Fibroblast of skin of left quadriceps (primary cell): ENCODE measurements at regions not wholly inside any gene's neighbourhood (a gene's known extent, or its start where the extent isn't known, plus 50 kb on each side); places are given as distances from the start of the nearest gene placed in this dataset.

Experiments
- DNase-seq, 2 experiments: peaks; one replicate each; pipeline ENCODE4 v3.0.0-alpha.2; 2013; ENCODE audit warnings: low read depth in 2 of 2

DNA sequence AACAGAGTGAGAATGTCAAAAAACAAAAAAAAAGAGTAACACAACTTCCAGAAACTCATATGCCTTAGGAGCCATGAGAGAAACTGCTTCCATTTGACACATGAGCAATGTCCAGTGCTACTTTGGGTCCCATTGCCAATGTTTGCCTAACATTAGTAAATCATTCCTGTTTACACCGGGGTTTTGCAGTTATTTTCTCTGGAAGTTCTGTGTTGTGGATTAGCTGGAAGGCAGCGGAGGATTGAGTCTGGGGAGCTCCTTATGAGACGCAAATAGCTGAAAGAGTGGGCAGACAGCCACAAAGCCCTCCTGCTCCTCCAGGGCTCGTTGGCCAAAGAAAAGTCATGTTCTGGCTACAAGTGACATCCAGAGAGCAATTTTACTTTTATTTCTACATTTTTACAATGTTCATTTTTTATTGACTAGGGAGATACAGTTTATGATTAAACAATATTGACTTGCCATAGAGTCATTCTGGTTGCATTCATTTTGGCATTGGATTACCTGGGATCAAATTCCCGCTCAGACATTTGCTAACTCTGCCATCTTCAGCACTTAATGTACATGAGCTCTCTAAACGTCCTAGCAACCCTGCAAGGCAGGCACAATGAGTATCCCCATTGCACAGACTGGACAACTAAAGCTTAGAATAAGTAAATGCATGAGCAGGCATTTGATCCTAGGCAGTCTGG lies 66.4 kb upstream of the GALNT2 start:
- DNase-seq, result no peak

DNA sequence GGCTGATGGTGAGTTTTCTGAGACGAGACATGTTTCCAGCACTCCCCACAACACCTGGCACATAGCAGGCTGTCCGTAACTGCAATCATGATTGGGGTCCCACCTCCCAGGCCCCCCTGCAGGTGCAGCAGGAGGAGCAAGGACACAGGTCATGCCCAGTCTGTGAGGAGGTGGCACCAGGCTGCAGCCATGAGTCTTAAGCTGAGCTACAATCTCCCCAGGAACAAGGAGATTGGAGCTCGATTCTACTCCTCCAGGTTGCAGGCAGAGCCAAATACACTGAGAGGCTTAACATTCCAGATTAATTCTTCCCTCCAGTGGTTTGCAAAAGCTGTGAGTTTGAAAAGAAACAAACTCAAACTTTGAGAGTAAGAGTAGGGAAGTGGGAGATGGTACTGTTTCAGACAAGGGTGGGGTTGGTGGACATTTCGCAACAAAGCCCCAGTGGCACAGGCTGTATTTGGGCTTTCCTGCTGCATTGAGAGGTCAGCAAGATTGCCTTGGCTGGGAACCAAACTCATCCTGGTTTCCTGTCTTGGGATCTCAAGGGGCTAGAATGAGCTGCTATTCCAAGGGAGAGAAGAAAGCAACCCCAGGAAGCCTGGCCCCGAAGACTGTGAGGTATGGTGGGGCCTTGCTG lies 64.8 kb upstream of the GALNT2 start:
- no peak for DNase-seq

DNA sequence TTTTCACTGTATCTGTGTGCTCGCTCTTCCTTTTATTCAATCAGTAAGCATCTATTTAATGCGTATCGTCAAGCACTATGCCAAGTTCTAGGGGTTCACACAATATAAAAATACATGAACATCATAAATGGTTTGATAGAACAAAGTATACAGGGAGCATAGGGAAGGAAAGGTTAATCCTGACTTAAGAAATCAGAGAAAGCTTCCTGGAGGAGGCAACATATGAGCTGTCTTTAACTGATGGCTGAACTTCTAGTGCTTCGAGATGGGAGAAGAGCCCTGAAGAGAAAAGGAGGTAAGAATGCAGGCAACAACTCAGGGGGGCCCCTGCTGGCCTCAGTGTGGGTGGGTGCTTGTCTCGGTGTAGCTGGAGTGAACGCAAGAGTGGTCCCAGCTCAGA lies 63.6 kb upstream of the GALNT2 start:
- DNase-seq, result no peak

DNA sequence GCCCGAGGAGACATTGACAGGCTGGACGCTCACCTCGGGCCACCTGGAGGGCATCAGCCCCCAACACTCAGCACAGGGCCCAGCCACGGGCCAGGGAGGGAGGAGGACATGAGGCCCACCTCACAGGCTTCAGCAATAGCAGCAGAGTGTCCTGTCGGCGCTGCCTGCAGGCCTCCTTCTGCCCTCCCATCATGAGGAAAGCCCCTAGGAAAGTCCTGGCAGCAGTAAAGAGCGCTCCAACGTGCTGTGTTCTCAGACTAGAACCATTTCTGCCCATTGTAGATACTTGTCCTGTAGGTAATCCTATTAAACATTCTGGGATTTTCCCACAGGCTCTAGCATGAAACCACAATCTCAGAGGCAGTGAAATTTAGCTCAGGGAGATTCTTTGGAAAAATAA lies 62.0 kb upstream of the GALNT2 start:
- DNase-seq, result no peak

DNA sequence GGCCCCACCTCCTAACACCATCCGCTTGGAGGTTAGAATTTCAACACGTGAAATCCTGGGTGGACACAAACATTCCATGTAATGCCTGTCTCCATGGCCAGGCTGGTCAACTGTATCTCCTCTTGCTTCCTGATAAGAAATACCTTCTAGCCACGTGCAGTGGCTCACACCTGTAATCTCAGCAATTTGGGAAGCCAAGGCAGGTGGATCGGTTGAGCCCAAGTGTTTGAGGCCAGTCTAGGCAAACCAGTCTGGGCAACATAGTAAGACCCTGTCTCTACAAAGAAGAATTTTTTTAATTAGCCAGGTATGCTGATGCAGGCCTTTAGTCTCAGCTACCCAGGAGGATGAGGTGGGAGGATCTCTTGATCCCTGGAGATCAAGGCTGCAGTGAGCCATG lies 58.3 kb upstream of the GALNT2 start:
- DNase-seq, result no peak

DNA sequence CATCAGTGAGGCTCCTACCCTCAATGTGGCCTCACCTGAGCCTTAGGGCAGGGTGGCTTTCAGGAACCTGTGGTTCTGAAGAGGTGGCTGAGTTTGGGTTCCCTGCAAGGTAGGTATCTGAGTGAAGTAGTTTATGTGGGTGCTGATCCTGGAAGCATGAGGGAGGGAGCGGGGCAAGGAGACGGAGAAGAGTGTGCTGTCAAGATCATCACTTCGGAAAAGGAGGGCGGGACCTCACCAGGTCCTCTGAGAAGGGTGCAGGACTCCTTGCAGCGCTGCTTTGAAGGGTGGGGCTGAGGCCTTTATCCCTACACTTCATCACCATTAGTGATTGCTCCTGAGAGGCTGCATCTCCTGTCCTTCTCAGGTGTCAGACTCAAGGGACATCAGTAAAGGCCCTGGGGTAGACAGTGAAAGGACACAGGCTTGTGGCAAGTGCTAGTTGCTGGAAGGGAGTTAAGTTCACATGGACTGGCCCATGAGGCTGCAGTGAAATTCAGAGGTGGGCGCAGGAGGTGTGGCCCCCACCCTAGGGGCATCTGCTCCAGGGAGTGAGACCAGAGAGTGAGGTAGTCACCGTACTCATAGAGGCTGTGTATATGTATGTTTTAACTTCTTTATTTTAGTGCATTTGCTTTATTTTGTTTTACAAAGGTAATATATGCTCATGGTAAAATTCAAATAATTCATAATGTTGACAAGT lies 57.3 kb upstream of the GALNT2 start:
- DNase-seq, result no peak

DNA sequence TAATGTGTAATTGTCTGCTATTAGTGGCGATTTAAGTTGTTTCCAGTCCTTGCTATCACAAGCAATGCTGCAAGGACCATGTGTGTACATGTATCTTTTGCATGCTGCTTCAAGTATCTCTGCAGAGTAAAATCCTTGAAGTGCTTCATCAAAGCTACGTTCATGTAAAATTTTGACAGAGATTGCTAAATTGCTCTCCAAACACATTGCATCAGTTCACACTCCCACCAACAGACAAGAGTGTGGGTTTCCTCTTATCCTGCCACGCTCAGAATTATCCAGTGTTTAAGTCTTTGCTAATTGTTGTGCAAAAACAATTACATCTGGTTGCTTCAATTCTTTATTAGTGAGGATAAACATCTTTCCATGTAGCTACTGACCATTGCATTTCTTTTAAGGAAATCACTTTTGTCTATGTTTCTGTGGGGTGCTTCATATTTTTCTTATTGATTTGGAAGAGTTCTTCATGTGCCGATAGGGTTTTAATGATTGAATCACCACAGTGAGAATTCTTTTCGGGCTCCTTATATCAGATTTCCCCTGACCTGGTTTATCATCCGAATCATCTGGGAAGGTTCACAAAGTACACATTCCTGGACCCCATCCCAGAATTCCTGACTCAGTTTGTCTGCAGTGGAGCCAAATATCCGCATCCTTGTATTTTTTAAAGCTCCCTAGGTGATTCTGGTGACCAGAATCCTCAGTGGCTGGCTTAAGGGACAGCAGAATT lies 56.3 kb upstream of the GALNT2 start:
- no peak for DNase-seq

DNA sequence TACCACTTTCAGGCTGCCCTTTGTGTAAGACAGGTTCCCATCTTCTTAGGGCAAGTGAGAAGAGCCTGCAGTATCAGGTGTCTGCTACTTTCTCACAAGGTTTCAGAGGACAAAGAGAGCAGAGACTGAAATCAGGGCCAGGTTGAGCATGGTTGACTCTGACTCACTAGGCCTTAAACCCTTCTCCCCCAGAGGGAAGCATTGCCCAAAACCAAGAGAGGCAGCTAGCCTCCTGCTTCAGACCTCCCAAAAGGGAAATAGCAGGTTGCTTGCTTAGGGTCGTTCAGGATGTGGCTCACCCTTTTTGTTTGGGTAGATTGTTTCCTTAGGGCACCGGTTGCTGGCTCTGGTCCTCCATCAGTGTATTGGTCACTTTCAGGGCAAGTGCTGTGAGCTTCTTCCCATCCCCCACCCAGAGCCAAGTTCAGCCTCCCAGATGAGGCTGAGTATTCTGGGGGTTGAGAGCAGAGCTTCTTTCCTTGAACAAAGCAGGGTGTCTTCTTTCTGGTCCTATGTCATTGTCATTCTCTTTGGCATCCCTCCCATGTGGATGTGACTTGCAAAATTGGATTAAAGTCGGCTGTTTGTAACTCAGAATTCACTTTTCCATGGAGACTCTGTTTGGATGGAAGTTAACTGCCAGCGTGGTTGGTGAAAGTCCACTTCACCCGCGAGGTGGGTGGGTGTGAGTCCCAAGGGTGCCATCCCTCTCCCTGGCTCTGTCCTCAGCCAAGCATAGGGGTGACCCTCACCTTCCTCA lies 55.5 kb upstream of the GALNT2 start:
- DNase-seq, result no peak

DNA sequence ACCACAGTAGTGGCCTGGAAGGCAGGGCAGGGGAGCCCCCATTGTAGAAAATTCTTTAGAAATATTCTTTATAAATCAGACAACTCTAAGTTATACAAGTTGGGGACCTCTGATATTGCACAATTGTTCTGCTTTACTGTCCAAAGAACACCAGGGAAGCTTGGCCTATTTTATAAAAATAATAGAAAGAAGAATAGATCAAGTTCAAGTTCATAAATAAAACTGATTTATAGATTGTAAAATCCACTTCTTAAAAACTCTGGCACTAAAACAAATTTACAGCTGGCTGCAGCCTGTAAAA lies 55.0 kb upstream of the GALNT2 start:
- no peak for DNase-seq

DNA sequence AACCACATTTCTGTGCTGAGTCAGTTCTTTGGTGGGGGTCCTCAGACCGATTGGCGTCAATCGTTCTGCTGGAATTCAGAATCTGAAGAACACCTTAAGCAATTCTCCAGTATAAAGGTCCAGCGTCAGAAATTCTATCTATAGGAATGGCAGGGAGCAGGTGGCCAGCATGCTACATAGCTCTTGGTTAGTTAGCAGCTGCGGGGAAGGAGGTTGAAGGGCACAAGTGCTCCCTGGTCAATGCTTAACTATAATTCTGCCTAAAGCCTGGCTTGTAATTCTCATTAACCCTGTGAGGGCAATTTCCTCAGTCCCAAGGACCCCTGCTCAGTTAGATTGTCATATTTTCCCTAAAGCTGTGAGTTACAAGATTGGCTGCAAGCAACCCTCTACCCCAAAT lies 54.3 kb upstream of the GALNT2 start:
- no peak for DNase-seq

DNA sequence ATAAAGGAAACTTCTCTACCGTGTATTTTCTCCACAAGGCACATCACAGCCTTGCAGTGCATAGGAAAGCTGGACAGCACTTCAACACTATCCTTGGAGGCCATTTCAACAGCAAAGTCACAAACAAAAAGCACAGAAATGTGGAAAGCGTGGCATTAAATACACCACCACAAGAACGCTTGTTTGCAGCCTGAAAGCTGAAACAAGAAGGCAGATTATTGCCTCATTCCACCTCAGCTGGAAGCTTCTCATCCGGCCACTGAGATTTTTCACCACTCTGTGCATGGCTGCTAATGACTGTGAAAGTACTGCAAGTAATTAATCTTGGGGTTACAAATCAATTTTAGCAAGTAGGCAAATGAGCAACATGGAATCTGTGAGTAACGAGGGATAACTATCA lies 50.9 kb upstream of the GALNT2 start:
- DNase-seq, result no peak
